ENCODE measurements at regions not wholly inside any gene's neighbourhood (a gene's known extent, or its start where the extent isn't known, plus 50 kb on each side); places are given as distances from the start of the nearest gene placed in this dataset.
"Not testable (repeated sequence)": the region's sequence is repeated elsewhere in the genome, so short reads cannot be mapped to it uniquely, and the experiment has no call there.

GRCh38 chr3:759106-759505 lies 333.7 kb upstream of the CNTN6 start:
- CTCF ChIA-PET: no interaction called here
- no peaks in the 10 kb centered on the region for H3K4me1 Mint-ChIP-seq
- H3K27me3 Mint-ChIP-seq: no peaks in the 10 kb centered on the region

GRCh38 chr3:773433-773832 lies 319.4 kb upstream of the CNTN6 start:
- H3K36me3 Mint-ChIP-seq, H3K27ac Mint-ChIP-seq, H3K27me3 Mint-ChIP-seq, H3K9me3 Mint-ChIP-seq, H3K4me1 Mint-ChIP-seq, DNase-seq, H3K4me3 Mint-ChIP-seq, CTCF ChIA-PET: not testable (repeated sequence)

More at GRCh38 chr3:759106-759505, 333.7 kb upstream of the CNTN6 start:
- Mint-ChIP-seq H3K27ac (no peak overlapping the region), H3K36me3 (no peaks in the 10 kb centered on the region), H3K9me3 (peaks cover 8% of the 10 kb centered on the region), H3K4me3 (no peak overlapping the region)
- no peak for DNase-seq

GRCh38 chr3:775178-775880 lies 317.5 kb upstream of the CNTN6 start:
- Mint-ChIP-seq H3K27me3 (no peaks in the 10 kb centered on the region), H3K9me3 (peaks cover 6% of the 10 kb centered on the region), H3K4me3 (no peak overlapping the region), H3K27ac (no peak overlapping the region), H3K4me1 (no peaks in the 10 kb centered on the region), H3K36me3 (no peaks in the 10 kb centered on the region)
- no peak for DNase-seq
- CTCF ChIA-PET: no interaction called here

GRCh38 chr3:780505-780904 lies 312.3 kb upstream of the CNTN6 start:
- H3K27ac Mint-ChIP-seq: no peak overlapping the region
- no peak overlapping the region for H3K4me3 Mint-ChIP-seq
- no peak for DNase-seq
- no peaks in the 10 kb centered on the region for H3K4me1 Mint-ChIP-seq
- no peaks in the 10 kb centered on the region for H3K36me3 Mint-ChIP-seq
- peaks cover 8% of the 10 kb centered on the region for H3K9me3 Mint-ChIP-seq
- H3K27me3 Mint-ChIP-seq: no peaks in the 10 kb centered on the region
- CTCF ChIA-PET: no interaction called here

GRCh38 chr3:791442-791841 lies 301.4 kb upstream of the CNTN6 start:
- CTCF ChIA-PET: no interaction called here
- DNase-seq: no peak
- Mint-ChIP-seq H3K4me1 (no peaks in the 10 kb centered on the region), H3K4me3 (no peak overlapping the region), H3K27ac (no peak overlapping the region), H3K36me3 (no peaks in the 10 kb centered on the region), H3K27me3 (no peaks in the 10 kb centered on the region), H3K9me3 (peaks cover 2% of the 10 kb centered on the region)

GRCh38 chr3:792630-793029 lies 300.2 kb upstream of the CNTN6 start:
- no peak overlapping the region for H3K4me3 Mint-ChIP-seq

GRCh38 chr3:804211-804610 lies 288.6 kb upstream of the CNTN6 start:
- H3K36me3 Mint-ChIP-seq: no peaks in the 10 kb centered on the region
- no peaks in the 10 kb centered on the region for H3K27me3 Mint-ChIP-seq
- H3K4me3 Mint-ChIP-seq: no peak overlapping the region
- peaks cover 2% of the 10 kb centered on the region for H3K9me3 Mint-ChIP-seq
- H3K4me1 Mint-ChIP-seq: no peaks in the 10 kb centered on the region
- DNase-seq: no peak
- no peak overlapping the region for H3K27ac Mint-ChIP-seq
- CTCF ChIA-PET: no interaction called here

More at GRCh38 chr3:792630-793029, 300.2 kb upstream of the CNTN6 start:
- no peak overlapping the region for H3K27ac Mint-ChIP-seq
- DNase-seq: no peak
- no peaks in the 10 kb centered on the region for H3K27me3 Mint-ChIP-seq
- H3K4me1 Mint-ChIP-seq: no peaks in the 10 kb centered on the region
- peaks cover 2% of the 10 kb centered on the region for H3K9me3 Mint-ChIP-seq
- H3K36me3 Mint-ChIP-seq: no peaks in the 10 kb centered on the region
- CTCF ChIA-PET: no interaction called here

GRCh38 chr3:805326-805725 lies 287.5 kb upstream of the CNTN6 start:
- DNase-seq: no peak
- no peak overlapping the region for H3K4me3 Mint-ChIP-seq
- CTCF ChIA-PET: no interaction called here
- peaks cover 2% of the 10 kb centered on the region for H3K9me3 Mint-ChIP-seq
- H3K4me1 Mint-ChIP-seq: no peaks in the 10 kb centered on the region
- H3K27me3 Mint-ChIP-seq: no peaks in the 10 kb centered on the region
- H3K36me3 Mint-ChIP-seq: no peaks in the 10 kb centered on the region
- no peak overlapping the region for H3K27ac Mint-ChIP-seq

- CTCF ChIA-PET: no interaction called here
- no peak for DNase-seq
- Mint-ChIP-seq H3K4me1 (no peaks in the 10 kb centered on the region), H3K27me3 (no peaks in the 10 kb centered on the region), H3K9me3 (peaks cover 2% of the 10 kb centered on the region), H3K36me3 (no peaks in the 10 kb centered on the region), H3K4me3 (no peak overlapping the region), H3K27ac (no peak overlapping the region)
These were observed 286.8 kb upstream of the CNTN6 start for GRCh38 chr3:806006-806405.

GRCh38 chr3:816605-817004 lies 276.2 kb upstream of the CNTN6 start:
- peaks cover 11% of the 10 kb centered on the region for H3K9me3 Mint-ChIP-seq
- CTCF ChIA-PET: no interaction called here
- no peak for DNase-seq
- H3K4me3 Mint-ChIP-seq: no peak overlapping the region
- no peaks in the 10 kb centered on the region for H3K36me3 Mint-ChIP-seq
- H3K27ac Mint-ChIP-seq: no peak overlapping the region
- H3K27me3 Mint-ChIP-seq: no peaks in the 10 kb centered on the region
- H3K4me1 Mint-ChIP-seq: no peaks in the 10 kb centered on the region

GRCh38 chr3:834679-835078 lies 258.1 kb upstream of the CNTN6 start:
- CTCF ChIA-PET: no interaction called here
- Mint-ChIP-seq H3K36me3 (no peaks in the 10 kb centered on the region), H3K27ac (no peak overlapping the region), H3K4me1 (no peaks in the 10 kb centered on the region), H3K4me3 (no peak overlapping the region), H3K9me3 (peaks cover 3% of the 10 kb centered on the region), H3K27me3 (no peaks in the 10 kb centered on the region)
- DNase-seq: no peak

GRCh38 chr3:835096-835495 lies 257.7 kb upstream of the CNTN6 start:
- Mint-ChIP-seq H3K9me3 (peaks cover 2% of the 10 kb centered on the region), H3K27ac (no peak overlapping the region), H3K4me1 (no peaks in the 10 kb centered on the region), H3K27me3 (no peaks in the 10 kb centered on the region), H3K4me3 (no peak overlapping the region), H3K36me3 (no peaks in the 10 kb centered on the region)
- no peak for DNase-seq
- CTCF ChIA-PET: no interaction called here

GRCh38 chr3:839981-840380 lies 252.8 kb upstream of the CNTN6 start:
- H3K4me3 Mint-ChIP-seq: no peak overlapping the region
- no peak for DNase-seq
- no peaks in the 10 kb centered on the region for H3K4me1 Mint-ChIP-seq
- CTCF ChIA-PET: no interaction called here
- no peaks in the 10 kb centered on the region for H3K9me3 Mint-ChIP-seq
- H3K27me3 Mint-ChIP-seq: no peaks in the 10 kb centered on the region
- no peaks in the 10 kb centered on the region for H3K36me3 Mint-ChIP-seq
- no peak overlapping the region for H3K27ac Mint-ChIP-seq

- CTCF ChIA-PET: no interaction called here
- Mint-ChIP-seq H3K27me3 (no peaks in the 10 kb centered on the region), H3K27ac (no peak overlapping the region), H3K9me3 (peaks cover 5% of the 10 kb centered on the region), H3K4me3 (no peak overlapping the region), H3K4me1 (no peaks in the 10 kb centered on the region), H3K36me3 (no peaks in the 10 kb centered on the region)
- DNase-seq: no peak
These were observed 241.6 kb upstream of the CNTN6 start for GRCh38 chr3:851098-851790.

GRCh38 chr3:852033-852432 lies 240.8 kb upstream of the CNTN6 start:
- H3K27ac Mint-ChIP-seq: no peak overlapping the region
- no peaks in the 10 kb centered on the region for H3K4me1 Mint-ChIP-seq
- no peaks in the 10 kb centered on the region for H3K27me3 Mint-ChIP-seq
- CTCF ChIA-PET: no interaction called here
- H3K36me3 Mint-ChIP-seq: no peaks in the 10 kb centered on the region
- H3K4me3 Mint-ChIP-seq: no peak overlapping the region
- DNase-seq: no peak
- peaks cover 5% of the 10 kb centered on the region for H3K9me3 Mint-ChIP-seq
